HepG2 (cell line): ENCODE measurements at regions not wholly inside any gene's neighbourhood (a gene's known extent, or its start where the extent isn't known, plus 50 kb on each side); places are given as distances from the start of the nearest gene placed in this dataset.

Source experiments
- CC2D1A ChIP-seq: sonication (generic); formaldehyde crosslinking; IDR thresholded peaks from 2 replicates; pipeline ENCODE4 v1.8.1; 2023; ENCODE audit warnings: mild to moderate bottlenecking, missing genetic modification reagents
- HBP1 ChIP-seq: IDR thresholded peaks from 2 replicates; pipeline ENCODE4 v1.6.1; 2016; ENCODE audit warnings: low read depth, control low read depth
- JUNB ChIP-seq: sonication (generic); formaldehyde crosslinking; IDR thresholded peaks from 2 replicates; pipeline ENCODE4 v1.8.0; 2022; ENCODE audit warnings: missing genetic modification reagents, mild to moderate bottlenecking, borderline replicate concordance
- MEIS2 ChIP-seq: sonication (generic); formaldehyde crosslinking; IDR thresholded peaks from 2 replicates; pipeline ENCODE4 v1.9.0; 2021; ENCODE audit warnings: mild to moderate bottlenecking, missing genetic modification reagents
- PHF8 ChIP-seq: sonication (generic); formaldehyde crosslinking; IDR thresholded peaks from 2 replicates; pipeline ENCODE4 v1.5.0; 2020; ENCODE audit warnings: missing genetic modification reagents
- SP2 ChIP-seq: sonication (generic); formaldehyde crosslinking; IDR thresholded peaks from 2 replicates; pipeline ENCODE4 v1.5.1; 2020; ENCODE audit warnings: mild to moderate bottlenecking, missing genetic modification reagents

GRCh38 chr6:98118397-98119045 lies 715.9 kb upstream of the POU3F2 start:
- no peak for TF ChIP-seq CC2D1A (CRISPR knock-in tag)
- no peak for TF ChIP-seq JUNB (CRISPR knock-in tag)
- TF ChIP-seq MEIS2 (CRISPR knock-in tag), result no peak
- no peak for TF ChIP-seq PHF8
- TF ChIP-seq SP2, result no peak
- no peak for TF ChIP-seq HBP1 (CRISPR knock-in tag)
